Astrocyte (in vitro differentiated cells and primary cell): ENCODE measurements at regions not wholly inside any gene's neighbourhood (a gene's known extent, or its start where the extent isn't known, plus 50 kb on each side); places are given as distances from the start of the nearest gene placed in this dataset.

Experiments
- DNase-seq: peaks from one replicate; pipeline ENCODE4 v3.0.0-alpha.2; 2010; ENCODE audit warnings: low read depth
- FAIRE-seq: peaks from 2 replicates; lab custom pipeline; 2011; peaks lifted over from hg19 to GRCh38; lab: Jason Lieb, UNC
- H2AFZ ChIP-seq: 2 replicates; pipeline ENCODE4 v1.6.0; 2012; ENCODE audit warnings: low read depth, low read length, inconsistent platforms
- H3K27ac ChIP-seq: 2 replicates; pipeline ENCODE4 v1.5.1; 2011; ENCODE audit warnings: low read depth, low read length, inconsistent platforms
- H3K27me3 ChIP-seq: 2 replicates; pipeline ENCODE4 v1.6.0; 2011; ENCODE audit warnings: low read length, inconsistent platforms; ENCODE audit not compliant: insufficient read depth
- H3K36me3 ChIP-seq: 2 replicates; pipeline ENCODE4 v1.5.1; 2011; ENCODE audit warnings: low read length, inconsistent platforms; ENCODE audit not compliant: insufficient read depth
- H3K4me1 ChIP-seq: 2 replicates; pipeline ENCODE4 v1.5.1; 2011; ENCODE audit warnings: low read length, inconsistent platforms; ENCODE audit not compliant: insufficient read depth
- H3K4me2 ChIP-seq: 2 replicates; pipeline ENCODE4 v1.6.0; 2012; ENCODE audit warnings: low read length, inconsistent platforms
- H3K4me3 ChIP-seq: 2 replicates; pipeline ENCODE4 v1.5.1; 2011; ENCODE audit warnings: low read depth, mild to moderate bottlenecking, low read length, inconsistent platforms; ENCODE audit not compliant: insufficient read depth
- H3K79me2 ChIP-seq: 2 replicates; pipeline ENCODE4 v1.6.0; 2012; ENCODE audit warnings: mild to moderate bottlenecking, low read length, inconsistent platforms; ENCODE audit not compliant: insufficient read depth
- H3K9ac ChIP-seq: 2 replicates; pipeline ENCODE4 v1.6.0; 2012; ENCODE audit warnings: mild to moderate bottlenecking, low read length, inconsistent platforms
- H3K9me3 ChIP-seq: 2 replicates; pipeline ENCODE4 v1.5.1; 2012; ENCODE audit warnings: low read depth, mild to moderate bottlenecking, low read length, inconsistent platforms; ENCODE audit not compliant: insufficient read depth
- H4K20me1 ChIP-seq: 2 replicates; pipeline ENCODE4 v1.6.0; 2012; ENCODE audit warnings: low read length, inconsistent platforms; ENCODE audit not compliant: insufficient read depth
- H3K27ac Mint-ChIP-seq: one replicate; pipeline ENCODE4 v1.8.0; 2021; ENCODE audit warnings: mild to moderate bottlenecking, mixed read lengths; ENCODE audit not compliant: unreplicated experiment
- H3K27me3 Mint-ChIP-seq: one replicate; pipeline ENCODE4 v1.8.0; 2021; ENCODE audit warnings: low read depth, mixed read lengths; ENCODE audit not compliant: unreplicated experiment
- H3K36me3 Mint-ChIP-seq: one replicate; pipeline ENCODE4 v1.8.0; 2021; ENCODE audit warnings: low read depth, mixed read lengths; ENCODE audit not compliant: unreplicated experiment
- H3K4me1 Mint-ChIP-seq: one replicate; pipeline ENCODE4 v1.8.0; 2021; ENCODE audit warnings: low read depth, mixed read lengths; ENCODE audit not compliant: unreplicated experiment
- H3K4me3 Mint-ChIP-seq: one replicate; pipeline ENCODE4 v1.8.0; 2021; ENCODE audit warnings: mild to moderate bottlenecking, moderate library complexity, mixed read lengths; ENCODE audit not compliant: unreplicated experiment
- H3K9me3 Mint-ChIP-seq: one replicate; pipeline ENCODE4 v1.8.0; 2021; ENCODE audit warnings: mild to moderate bottlenecking, mixed read lengths; ENCODE audit not compliant: unreplicated experiment
- EZH2 ChIP-seq: IDR thresholded peaks from 2 replicates; pipeline ENCODE4 v1.6.1; 2012; ENCODE audit warnings: mild to moderate bottlenecking, low read length, inconsistent platforms; ENCODE audit not compliant: insufficient read depth
- TF ChIP-seq, protein P1 (sequence below): IDR thresholded peaks from 2 replicates; pipeline ENCODE4 v1.5.1; 2011; ENCODE audit warnings: low read depth, mild to moderate bottlenecking, inconsistent platforms, low read length, moderate library complexity; ENCODE audit not compliant: insufficient read depth

DNA sequence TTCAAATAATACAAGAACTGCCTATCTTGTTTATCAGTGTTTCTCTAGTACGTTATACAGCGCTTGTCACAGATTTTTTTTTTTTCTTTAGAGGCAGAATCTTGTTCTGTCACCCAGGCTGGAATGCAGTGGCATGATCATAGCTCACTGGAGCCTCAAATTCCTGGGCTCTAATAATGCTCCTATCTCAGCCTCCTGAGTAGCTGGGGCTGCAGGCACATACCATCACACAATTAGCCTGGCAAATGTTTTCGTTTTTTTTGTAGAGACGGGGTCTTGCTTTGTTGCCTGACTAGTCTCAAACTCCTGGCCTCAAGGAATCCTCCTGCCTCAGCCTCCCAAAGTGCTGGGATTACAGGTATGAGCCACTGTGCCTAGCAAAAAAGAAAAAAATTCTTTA, 66.0 kb upstream of the FREM2 start:
- Histone ChIP-seq H2AFZ (no peak overlapping the region), H3K79me2 (no peaks in the 10 kb centered on the region), H4K20me1 (no peaks in the 10 kb centered on the region), H3K4me3 (no peak overlapping the region), H3K9me3 (no peaks in the 10 kb centered on the region), H3K9ac (no peak overlapping the region), H3K4me1 (no peaks in the 10 kb centered on the region), H3K27me3 (no peaks in the 10 kb centered on the region), H3K36me3 (no peaks in the 10 kb centered on the region), H3K4me2 (no peak overlapping the region), H3K27ac (no peak overlapping the region)
- no peak for DNase-seq
- Mint-ChIP-seq H3K4me3 (no peak overlapping the region), H3K4me1 (peaks cover 2% of the 10 kb centered on the region), H3K27me3 (peaks cover 4% of the 10 kb centered on the region), H3K36me3 (no peaks in the 10 kb centered on the region), H3K9me3 (no peaks in the 10 kb centered on the region), H3K27ac (no peak overlapping the region)
- no peak for TF ChIP-seq EZH2
- TF ChIP-seq, protein P1, sequence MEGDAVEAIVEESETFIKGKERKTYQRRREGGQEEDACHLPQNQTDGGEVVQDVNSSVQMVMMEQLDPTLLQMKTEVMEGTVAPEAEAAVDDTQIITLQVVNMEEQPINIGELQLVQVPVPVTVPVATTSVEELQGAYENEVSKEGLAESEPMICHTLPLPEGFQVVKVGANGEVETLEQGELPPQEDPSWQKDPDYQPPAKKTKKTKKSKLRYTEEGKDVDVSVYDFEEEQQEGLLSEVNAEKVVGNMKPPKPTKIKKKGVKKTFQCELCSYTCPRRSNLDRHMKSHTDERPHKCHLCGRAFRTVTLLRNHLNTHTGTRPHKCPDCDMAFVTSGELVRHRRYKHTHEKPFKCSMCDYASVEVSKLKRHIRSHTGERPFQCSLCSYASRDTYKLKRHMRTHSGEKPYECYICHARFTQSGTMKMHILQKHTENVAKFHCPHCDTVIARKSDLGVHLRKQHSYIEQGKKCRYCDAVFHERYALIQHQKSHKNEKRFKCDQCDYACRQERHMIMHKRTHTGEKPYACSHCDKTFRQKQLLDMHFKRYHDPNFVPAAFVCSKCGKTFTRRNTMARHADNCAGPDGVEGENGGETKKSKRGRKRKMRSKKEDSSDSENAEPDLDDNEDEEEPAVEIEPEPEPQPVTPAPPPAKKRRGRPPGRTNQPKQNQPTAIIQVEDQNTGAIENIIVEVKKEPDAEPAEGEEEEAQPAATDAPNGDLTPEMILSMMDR = no peak
- FAIRE-seq = no peak

DNA sequence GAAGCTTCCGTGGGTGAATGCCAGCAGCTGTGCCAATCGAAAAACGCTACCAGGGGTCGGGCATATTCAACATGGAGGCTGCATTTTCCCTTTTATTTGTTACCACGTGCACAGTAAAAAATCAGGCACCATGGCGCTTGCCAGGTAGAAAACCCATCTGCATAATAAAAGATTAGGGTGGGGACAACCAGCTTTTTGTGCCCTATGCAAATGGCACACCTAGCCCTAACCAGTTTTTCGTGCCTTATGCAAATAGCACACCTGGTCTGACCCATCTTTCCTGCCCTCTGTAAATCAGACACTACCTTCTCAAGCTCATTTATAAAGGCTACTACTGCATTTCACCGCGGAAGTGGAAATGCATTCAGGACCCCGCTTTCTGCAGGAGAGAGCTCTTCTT, 62.1 kb upstream of the FREM2 start:
- FAIRE-seq = no peak
- H3K4me3 ChIP-seq = no peak overlapping the region

DNA sequence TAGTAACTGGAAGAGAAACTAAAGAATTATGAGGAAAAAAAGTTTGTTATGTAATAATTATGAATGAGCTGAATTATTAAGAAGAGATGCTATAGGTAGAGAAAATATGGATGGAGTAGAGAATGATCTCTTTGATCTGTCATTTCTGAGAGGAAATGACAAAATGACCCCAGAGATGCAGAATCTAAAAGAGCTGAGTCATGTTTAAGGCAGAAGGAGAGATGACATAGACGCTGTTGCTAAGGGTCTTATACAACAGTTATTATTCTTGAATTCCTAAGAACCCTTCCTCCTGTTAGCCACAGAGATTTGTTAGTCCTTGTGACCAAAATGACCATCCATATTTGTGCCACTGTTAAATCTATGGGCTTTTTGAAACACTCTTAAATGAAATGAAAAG, 58.3 kb upstream of the FREM2 start:
- no peak overlapping the region for H3K4me3 ChIP-seq
- H2AFZ ChIP-seq = no peak overlapping the region
- H3K27ac ChIP-seq = no peak overlapping the region
- no peaks in the 10 kb centered on the region for H3K4me1 Mint-ChIP-seq
- no peak for FAIRE-seq
- H3K4me2 ChIP-seq = no peak overlapping the region
- no peak overlapping the region for H3K4me3 Mint-ChIP-seq
- no peaks in the 10 kb centered on the region for H3K27me3 ChIP-seq
- TF ChIP-seq, protein P1 = no peak
- no peak for TF ChIP-seq EZH2
- H3K36me3 ChIP-seq = no peaks in the 10 kb centered on the region
- H3K79me2 ChIP-seq = no peaks in the 10 kb centered on the region
- no peaks in the 10 kb centered on the region for H3K9me3 Mint-ChIP-seq
- H3K27me3 Mint-ChIP-seq = peaks cover 4% of the 10 kb centered on the region
- H3K9ac ChIP-seq = no peak overlapping the region
- DNase-seq = no peak
- no peaks in the 10 kb centered on the region for H3K4me1 ChIP-seq
- no peaks in the 10 kb centered on the region for H4K20me1 ChIP-seq
- H3K27ac Mint-ChIP-seq = no peak overlapping the region
- no peaks in the 10 kb centered on the region for H3K36me3 Mint-ChIP-seq
- H3K9me3 ChIP-seq = no peaks in the 10 kb centered on the region

More for the DNA sequence above, 62.1 kb upstream of the FREM2 start:
- H3K4me1 ChIP-seq = no peaks in the 10 kb centered on the region
- H3K36me3 ChIP-seq = no peaks in the 10 kb centered on the region
- no peaks in the 10 kb centered on the region for H3K9me3 Mint-ChIP-seq
- no peak overlapping the region for H2AFZ ChIP-seq
- no peak overlapping the region for H3K27ac Mint-ChIP-seq
- H3K9ac ChIP-seq = no peak overlapping the region
- no peak for DNase-seq
- H3K9me3 ChIP-seq = no peaks in the 10 kb centered on the region
- no peaks in the 10 kb centered on the region for H4K20me1 ChIP-seq
- H3K27me3 ChIP-seq = no peaks in the 10 kb centered on the region
- peaks cover 4% of the 10 kb centered on the region for H3K27me3 Mint-ChIP-seq
- H3K27ac ChIP-seq = no peak overlapping the region
- no peaks in the 10 kb centered on the region for H3K79me2 ChIP-seq
- no peaks in the 10 kb centered on the region for H3K36me3 Mint-ChIP-seq
- peak overlapping the region; percentile 7 for H3K4me3 Mint-ChIP-seq
- H3K4me2 ChIP-seq = no peak overlapping the region
- TF ChIP-seq, protein P1 = no peak
- no peak for TF ChIP-seq EZH2
- H3K4me1 Mint-ChIP-seq = no peaks in the 10 kb centered on the region
